Ascending aorta (tissue), 2 donors: ENCODE measurements at regions not wholly inside any gene's neighbourhood (a gene's known extent, or its start where the extent isn't known, plus 50 kb on each side); places are given as distances from the start of the nearest gene placed in this dataset.

Experiments used
- DNase-seq, 2 donors: peaks; one replicate each; pipeline ENCODE4 v3.0.0-alpha.2; 2019; ENCODE audit warnings: low spot score in 2 of 2
- H3K27ac ChIP-seq, 2 donors: fragments of 200-600 bp; sonication (generic); one replicate each; pipeline ENCODE4 v1.5.1; 2016 to 2017; ENCODE audit warnings: mild to moderate bottlenecking in 1 of 2
- H3K27me3 ChIP-seq: fragments of 200-600 bp; sonication (generic); one replicate; pipeline ENCODE4 v1.5.1; 2017
- H3K36me3 ChIP-seq, 2 donors: fragments of 200-600 bp; sonication (generic); one replicate each; pipeline ENCODE4 v1.5.1; 2016
- H3K4me1 ChIP-seq, 2 donors: fragments of 200-600 bp; sonication (generic); one replicate each; pipeline ENCODE4 v1.5.1; 2016 to 2017; ENCODE audit warnings: mild to moderate bottlenecking in 1 of 2
- H3K4me3 ChIP-seq, 2 donors: fragments of 200-600 bp; sonication (generic); one replicate each; pipeline ENCODE4 v1.5.1; 2016 to 2017; ENCODE audit warnings: mild to moderate bottlenecking in 1 of 2
- H3K9me3 ChIP-seq, 2 donors: fragments of 200-600 bp; sonication (generic); one replicate each; pipeline ENCODE4 v1.5.1; 2016
- intact Hi-C: fragments of 100-400 bp; cut with DNase I; formaldehyde crosslinking; loops from one replicate; pipeline ENCODE4 v1.15.1; 2023
- TF ChIP-seq, protein P1 (sequence below), 3 experiments: fragments of 200-600 bp in 2 of 3; fragments of 450-650 bp in 1 of 3; sonication (generic) in 2 of 3; IDR thresholded peaks; one replicate each; pipeline ENCODE4 v1.5.1; 2016 to 2019; ENCODE audit warnings: antibody characterized with exemption in 3 of 3, mild to moderate bottlenecking in 1 of 3, moderate library complexity in 1 of 3

GRCh38 chr4:57652779-57653178, 542.6 kb upstream of the IGFBP7 start:
- Histone ChIP-seq H3K4me3 (no peak overlapping the region), H3K4me1 (no peaks in the 10 kb centered on the region)
- no peak for DNase-seq

GRCh38 chr4:57640391-57641100, 530.4 kb upstream of the IGFBP7 start:
- Histone ChIP-seq H3K27ac (no peak overlapping the region), H3K4me1 (no peaks in the 10 kb centered on the region), H3K36me3 (no peaks in the 10 kb centered on the region), H3K4me3 (no peak overlapping the region), H3K9me3 (no peaks in the 10 kb centered on the region), H3K27me3 (no peaks in the 10 kb centered on the region)
- TF ChIP-seq, protein P1, sequence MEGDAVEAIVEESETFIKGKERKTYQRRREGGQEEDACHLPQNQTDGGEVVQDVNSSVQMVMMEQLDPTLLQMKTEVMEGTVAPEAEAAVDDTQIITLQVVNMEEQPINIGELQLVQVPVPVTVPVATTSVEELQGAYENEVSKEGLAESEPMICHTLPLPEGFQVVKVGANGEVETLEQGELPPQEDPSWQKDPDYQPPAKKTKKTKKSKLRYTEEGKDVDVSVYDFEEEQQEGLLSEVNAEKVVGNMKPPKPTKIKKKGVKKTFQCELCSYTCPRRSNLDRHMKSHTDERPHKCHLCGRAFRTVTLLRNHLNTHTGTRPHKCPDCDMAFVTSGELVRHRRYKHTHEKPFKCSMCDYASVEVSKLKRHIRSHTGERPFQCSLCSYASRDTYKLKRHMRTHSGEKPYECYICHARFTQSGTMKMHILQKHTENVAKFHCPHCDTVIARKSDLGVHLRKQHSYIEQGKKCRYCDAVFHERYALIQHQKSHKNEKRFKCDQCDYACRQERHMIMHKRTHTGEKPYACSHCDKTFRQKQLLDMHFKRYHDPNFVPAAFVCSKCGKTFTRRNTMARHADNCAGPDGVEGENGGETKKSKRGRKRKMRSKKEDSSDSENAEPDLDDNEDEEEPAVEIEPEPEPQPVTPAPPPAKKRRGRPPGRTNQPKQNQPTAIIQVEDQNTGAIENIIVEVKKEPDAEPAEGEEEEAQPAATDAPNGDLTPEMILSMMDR (IDR thresholded peaks at IDR 0.05): no peak
- no peak for DNase-seq
- intact Hi-C loops: no loop called here

More at GRCh38 chr4:57652779-57653178, 542.6 kb upstream of the IGFBP7 start:
- TF ChIP-seq, protein P1 (IDR thresholded peaks at IDR 0.05): no peak
- Histone ChIP-seq H3K27ac (no peak overlapping the region), H3K36me3 (no peaks in the 10 kb centered on the region), H3K27me3 (no peaks in the 10 kb centered on the region), H3K9me3 (no peaks in the 10 kb centered on the region)
- intact Hi-C loops: no loop called here

- TF ChIP-seq, protein P1 (IDR thresholded peaks at IDR 0.05): no peak
- intact Hi-C loops: no loop called here
- H3K36me3 ChIP-seq: no peaks in the 10 kb centered on the region
- H3K4me3 ChIP-seq: no peak overlapping the region
- DNase-seq: no peak
- H3K27ac ChIP-seq: no peak overlapping the region
- no peaks in the 10 kb centered on the region for H3K4me1 ChIP-seq
- no peaks in the 10 kb centered on the region for H3K9me3 ChIP-seq
- H3K27me3 ChIP-seq: no peaks in the 10 kb centered on the region
Measured at GRCh38 chr4:57639561-57640382, 529.6 kb upstream of the IGFBP7 start.

- Histone ChIP-seq H3K4me1 (no peaks in the 10 kb centered on the region), H3K9me3 (no peaks in the 10 kb centered on the region), H3K36me3 (no peaks in the 10 kb centered on the region), H3K4me3 (no peak overlapping the region), H3K27ac (no peak overlapping the region), H3K27me3 (no peaks in the 10 kb centered on the region)
- intact Hi-C loops: no loop called here
- TF ChIP-seq, protein P1 (IDR thresholded peaks at IDR 0.05): no peak
- DNase-seq: no peak
Measured at GRCh38 chr4:57635910-57636309, 525.7 kb upstream of the IGFBP7 start.

- no peak for DNase-seq
- Histone ChIP-seq H3K4me3 (no peak overlapping the region), H3K36me3 (no peaks in the 10 kb centered on the region), H3K27ac (no peak overlapping the region), H3K4me1 (no peaks in the 10 kb centered on the region), H3K27me3 (no peaks in the 10 kb centered on the region), H3K9me3 (no peaks in the 10 kb centered on the region)
- TF ChIP-seq, protein P1 (IDR thresholded peaks at IDR 0.05): no peak
- intact Hi-C loops: no loop called here
Measured at GRCh38 chr4:57633212-57633859, 523.2 kb upstream of the IGFBP7 start.
